ENCODE measurements at regions not wholly inside any gene's neighbourhood (a gene's known extent, or its start where the extent isn't known, plus 50 kb on each side); places are given as distances from the start of the nearest gene placed in this dataset.

- H3K27me3 Mint-ChIP-seq (ENCODE audit: low read depth) = no peaks in the 10 kb centered on the region
- TF ChIP-seq CTCF (conservative IDR thresholded peaks at IDR 0.05) = no peak
- no CpG with 5 or more reads among the region's 2 CpGs for WGBS (ENCODE audit: extremely low coverage, insufficient read length, low lambda C conversion rate)
- H3K56ac ChIP-seq (ENCODE audit: insufficient read length, low read depth, low read length) = no peak overlapping the region
- H2BK20ac ChIP-seq (ENCODE audit: low read depth, low read length, poor library complexity, severe bottlenecking) = no peak overlapping the region
- H3K27ac ChIP-seq (ENCODE audit: insufficient read length, low read depth, low read length) = no peak overlapping the region
- no peak overlapping the region for H4K91ac ChIP-seq (ENCODE audit: insufficient read length, low read depth, low read length)
- no peaks in the 10 kb centered on the region for H4K20me1 ChIP-seq (ENCODE audit: control insufficient read depth, insufficient read depth, insufficient read length)
- H3K4me1 ChIP-seq (ENCODE audit: insufficient read depth, low read length) = no peaks in the 10 kb centered on the region
- no peak overlapping the region for H2AK5ac ChIP-seq (ENCODE audit: insufficient read length, low read length)
- H2BK15ac ChIP-seq (ENCODE audit: low read depth, low read length) = no peak overlapping the region
- H3T11ph ChIP-seq (ENCODE audit: low read length) = no peak overlapping the region
- H3K9me3 Mint-ChIP-seq = no peaks in the 10 kb centered on the region
- H3K23me2 ChIP-seq (ENCODE audit: insufficient read length, low read depth, low read length, poor library complexity, severe bottlenecking) = no peaks in the 10 kb centered on the region
- no peaks in the 10 kb centered on the region for H3K36me3 Mint-ChIP-seq (ENCODE audit: insufficient read depth in 1 of 3, low read depth in 3 of 3)
- H3K4me1 Mint-ChIP-seq = no peaks in the 10 kb centered on the region
- H3K79me1 ChIP-seq (ENCODE audit: insufficient read depth, low read depth, low read length, poor library complexity, severe bottlenecking) = no peaks in the 10 kb centered on the region
- H3K14ac ChIP-seq (ENCODE audit: insufficient read depth, low read length) = no peak overlapping the region
- DNase-seq = no peak
- no peak overlapping the region for H3K9ac ChIP-seq (ENCODE audit: extremely low read depth, insufficient read length, low read length)
- no peak overlapping the region for H2BK5ac ChIP-seq (ENCODE audit: insufficient read length, low read length)
- H3K9me3 ChIP-seq (ENCODE audit: control insufficient read depth, low read depth, low read length) = no peaks in the 10 kb centered on the region
- no peak overlapping the region for H3K4ac ChIP-seq (ENCODE audit: low read depth, low read length)
- no peak overlapping the region for H2BK120ac ChIP-seq (ENCODE audit: low read depth, low read length, poor library complexity, severe bottlenecking)
- H3K18ac ChIP-seq (ENCODE audit: insufficient read length, low read depth, low read length) = no peak overlapping the region
- H3K79me2 ChIP-seq (ENCODE audit: insufficient read depth, low read length) = no peaks in the 10 kb centered on the region
- no peak overlapping the region for H4K8ac ChIP-seq (replicated peaks; ENCODE audit: insufficient read length, low read depth, low read length)
- no peaks in the 10 kb centered on the region for H3K27me3 ChIP-seq (ENCODE audit: insufficient read depth, low read length)
- no peak overlapping the region for H4K5ac ChIP-seq (ENCODE audit: insufficient read length, low read depth, low read length)
- no peak overlapping the region for H3K4me3 Mint-ChIP-seq
- H3K27ac Mint-ChIP-seq = no peak overlapping the region
- H3K23ac ChIP-seq (ENCODE audit: insufficient read length, low read depth, low read length) = no peak overlapping the region
- H3K4me2 ChIP-seq (ENCODE audit: insufficient read depth, insufficient read length, low read length) = no peak overlapping the region
- no peak overlapping the region for H2AFZ ChIP-seq (ENCODE audit: low read length)
- H2BK12ac ChIP-seq (ENCODE audit: insufficient read length, low read depth, low read length) = no peak overlapping the region
These were observed 603.5 kb upstream of the VRK2 start for GRCh38 chr2:57443086-57443485.

All from H9 (cell line).